ENCODE measurements at regions not wholly inside any gene's neighbourhood (a gene's known extent, or its start where the extent isn't known, plus 50 kb on each side); places are given as distances from the start of the nearest gene placed in this dataset.
"Not testable (repeated sequence)": the region's sequence is repeated elsewhere in the genome, so short reads cannot be mapped to it uniquely, and the experiment has no call there.

DNA sequence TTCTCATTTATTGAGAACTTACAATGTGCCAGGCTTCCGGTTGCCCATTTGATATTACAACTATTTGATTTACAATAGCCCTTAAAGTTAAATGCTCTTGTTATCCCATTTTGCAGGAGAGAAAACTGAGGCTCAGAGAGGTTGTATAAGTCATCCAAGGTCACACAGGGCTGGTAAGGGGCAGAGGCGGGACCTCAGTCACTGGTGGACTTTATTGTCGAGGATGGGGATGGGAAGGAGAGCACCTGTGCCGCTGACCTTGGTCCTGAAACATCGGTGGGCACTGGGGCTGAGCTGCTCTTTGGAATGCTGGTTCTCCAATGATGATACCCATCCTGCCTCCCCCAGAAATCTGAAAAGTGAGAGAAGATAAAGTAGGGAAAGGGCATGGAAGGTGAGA, 265.4 kb downstream of the MIAT start:
- DNase-seq (ENCODE audit: low spot score), result no peak

GRCh38 chr22:26923531-26923930, 266.1 kb downstream of the MIAT start:
- no peak for DNase-seq (ENCODE audit: low spot score)

DNA sequence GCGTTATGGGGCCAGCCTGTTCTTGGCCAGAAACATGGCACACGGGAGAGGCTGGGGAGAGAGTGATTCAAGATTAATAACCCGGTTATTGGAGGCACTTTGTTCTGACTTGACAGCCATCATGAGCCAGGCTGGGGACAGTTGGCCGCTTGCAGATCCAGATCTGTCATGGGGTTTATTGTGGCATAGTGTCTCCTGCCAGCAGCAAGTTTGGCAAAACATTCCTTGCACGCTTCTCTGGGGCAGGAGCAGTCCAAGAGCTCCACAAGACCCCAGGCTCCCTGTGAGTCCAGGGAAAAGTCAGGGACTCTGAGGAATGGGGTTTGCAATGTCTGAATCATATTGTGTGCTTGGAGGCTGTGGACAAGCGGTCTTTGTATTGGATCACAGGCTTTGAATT, 270.4 kb downstream of the MIAT start:
- DNase-seq (ENCODE audit: low spot score), result no peak

DNA sequence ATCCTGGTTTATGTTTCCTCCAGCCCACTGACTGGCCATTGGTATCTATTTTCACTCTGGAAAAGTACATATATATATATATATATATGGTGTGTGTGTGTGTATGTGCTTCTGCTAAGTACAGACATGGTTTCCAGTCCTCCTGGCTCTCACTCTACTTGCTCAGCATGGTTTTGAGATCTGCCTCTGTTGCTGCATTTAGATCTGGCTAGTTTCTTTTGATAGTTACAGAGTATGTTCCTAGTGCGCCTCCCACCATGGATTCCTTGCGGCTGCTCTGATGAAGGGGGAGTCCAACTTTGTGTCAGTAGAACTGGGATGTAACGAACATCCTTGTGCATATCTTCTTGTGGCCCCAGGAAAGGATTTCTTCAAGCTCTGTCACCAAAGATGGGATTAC, 274.1 kb downstream of the MIAT start:
- no peak for DNase-seq (ENCODE audit: low spot score)

GRCh38 chr22:26933105-26933590, 275.8 kb downstream of the MIAT start:
- no peak for DNase-seq (ENCODE audit: low spot score)

- no peak for DNase-seq (ENCODE audit: low spot score)
Measured at GRCh38 chr22:26937213-26937612, 279.8 kb downstream of the MIAT start.

DNA sequence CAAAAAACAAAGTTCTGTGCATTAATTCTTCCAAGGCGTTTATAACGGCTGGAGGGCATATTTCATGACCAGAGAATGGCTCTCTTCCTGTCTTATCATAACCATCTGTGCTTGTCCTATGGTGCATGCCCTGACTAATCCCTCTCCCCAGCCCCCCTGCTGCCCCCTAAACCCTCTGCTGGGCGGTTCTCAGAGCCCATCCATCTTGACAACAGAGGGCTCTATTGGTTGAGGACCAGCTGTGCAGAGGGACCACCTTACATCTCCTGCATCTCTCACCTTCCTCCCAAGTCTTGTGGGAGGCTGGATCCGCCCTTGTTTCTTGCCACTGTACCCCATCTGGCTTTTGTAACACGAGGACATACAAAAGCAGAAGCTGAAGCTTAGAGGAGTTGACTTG, 282.1 kb downstream of the MIAT start:
- DNase-seq (ENCODE audit: low spot score), result no peak

DNA sequence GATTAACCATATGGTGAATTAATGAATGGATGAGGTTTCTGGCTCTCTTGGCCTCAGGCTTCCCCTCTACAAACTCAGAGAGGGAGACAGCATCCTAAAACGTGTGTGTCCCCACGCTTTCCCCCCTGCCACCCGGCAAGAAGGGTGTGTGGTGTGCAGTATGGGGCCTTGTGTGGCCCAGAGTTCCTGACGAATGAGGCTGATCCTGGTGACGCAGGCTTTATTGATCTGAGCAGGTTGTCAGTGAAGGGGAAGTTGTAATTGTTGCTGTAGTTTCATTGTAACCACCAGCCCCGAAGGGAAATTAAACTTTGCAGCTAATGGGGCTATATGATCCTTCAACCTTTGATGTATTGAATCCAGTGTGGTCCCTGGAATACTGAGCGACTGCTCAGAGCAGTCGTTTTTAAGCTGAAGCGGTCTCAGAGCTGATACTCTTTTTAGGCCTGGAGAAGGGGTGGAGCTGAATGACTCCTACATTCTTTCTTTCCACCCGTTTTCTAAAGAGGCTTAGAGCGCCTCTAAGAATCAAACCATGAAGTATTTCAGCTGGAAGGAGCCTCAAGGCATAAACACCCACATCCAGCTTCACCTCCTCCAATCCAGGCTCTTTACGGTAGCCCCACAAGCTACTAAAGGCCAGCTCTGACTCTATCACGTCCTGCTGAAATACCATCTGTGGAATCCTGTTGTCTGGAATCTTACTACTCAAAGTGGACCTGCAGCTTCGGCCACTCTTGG, 284.7 kb downstream of the MIAT start:
- no peak for DNase-seq (ENCODE audit: low spot score)

DNA sequence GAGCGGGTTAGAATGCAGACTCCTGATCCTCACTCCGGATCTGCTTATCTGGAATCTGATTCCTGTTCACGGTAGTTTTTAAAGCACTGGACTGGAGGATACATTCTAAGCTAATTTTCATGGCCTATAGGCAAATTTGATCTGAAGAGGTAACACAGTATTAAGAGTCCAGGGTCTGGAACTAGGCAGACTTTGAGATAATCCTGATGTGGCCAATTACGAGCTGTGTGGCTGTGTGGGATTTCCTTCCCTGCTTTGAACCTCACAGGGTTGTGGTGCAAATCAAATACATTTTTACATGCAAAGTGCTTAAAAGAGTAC, 285.2 kb downstream of the MIAT start:
- DNase-seq (ENCODE audit: low spot score), result no peak

- DNase-seq (ENCODE audit: low spot score), result no peak
Measured at GRCh38 chr22:26945565-26945964, 288.2 kb downstream of the MIAT start.

- no peak for DNase-seq (ENCODE audit: low spot score)
Measured at GRCh38 chr22:26949193-26949592, 291.8 kb downstream of the MIAT start.

GRCh38 chr22:26951139-26951538, 293.8 kb downstream of the MIAT start:
- not testable (repeated sequence) for DNase-seq (ENCODE audit: low spot score)

GRCh38 chr22:26952004-26952403, 294.6 kb downstream of the MIAT start:
- DNase-seq (ENCODE audit: low spot score), result no peak

- no peak for DNase-seq (ENCODE audit: low spot score)
Measured at GRCh38 chr22:26952451-26953011, 295.1 kb downstream of the MIAT start.

DNA sequence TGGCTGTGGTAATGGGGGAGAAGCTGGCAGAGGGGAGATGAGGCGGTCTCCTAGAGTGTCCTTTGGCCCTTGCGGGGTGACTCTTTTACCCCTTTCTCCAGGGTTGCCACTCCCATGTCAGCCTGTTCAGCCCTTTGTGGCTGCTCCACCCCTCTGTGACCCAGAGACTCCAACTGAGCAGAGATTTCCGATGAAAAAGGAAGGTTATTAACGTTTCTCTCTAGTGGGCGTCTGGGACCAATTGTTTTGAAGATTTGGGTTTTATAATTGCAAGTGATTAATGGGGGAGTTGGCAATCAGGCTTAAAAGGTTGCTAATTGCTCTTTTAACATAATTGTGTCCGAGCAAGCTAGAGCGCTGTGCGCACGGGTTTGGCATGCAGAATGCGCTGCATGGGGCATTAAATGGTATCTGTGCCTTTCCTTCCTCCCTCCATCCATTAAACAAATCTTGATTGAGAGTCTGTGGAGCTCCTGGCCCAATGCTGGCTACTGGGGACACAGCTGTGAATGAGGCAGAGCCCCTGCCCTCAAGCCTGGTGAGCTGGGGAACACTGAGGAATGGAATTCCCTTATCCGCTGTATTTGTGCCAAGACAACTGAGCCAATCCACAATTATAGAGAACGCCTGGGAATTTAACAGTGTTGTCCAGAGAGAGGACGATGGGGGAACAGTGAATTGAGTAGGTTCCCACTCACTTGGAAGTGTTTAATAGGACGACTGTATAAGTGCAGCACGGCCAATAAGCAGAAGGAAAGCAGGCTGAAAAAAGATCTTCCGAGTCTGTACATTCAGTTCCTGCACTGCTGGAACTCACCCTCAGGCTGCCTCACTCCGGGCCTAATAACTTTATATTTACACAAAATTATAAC, 295.9 kb downstream of the MIAT start:
- no peak for DNase-seq (ENCODE audit: low spot score)

DNA sequence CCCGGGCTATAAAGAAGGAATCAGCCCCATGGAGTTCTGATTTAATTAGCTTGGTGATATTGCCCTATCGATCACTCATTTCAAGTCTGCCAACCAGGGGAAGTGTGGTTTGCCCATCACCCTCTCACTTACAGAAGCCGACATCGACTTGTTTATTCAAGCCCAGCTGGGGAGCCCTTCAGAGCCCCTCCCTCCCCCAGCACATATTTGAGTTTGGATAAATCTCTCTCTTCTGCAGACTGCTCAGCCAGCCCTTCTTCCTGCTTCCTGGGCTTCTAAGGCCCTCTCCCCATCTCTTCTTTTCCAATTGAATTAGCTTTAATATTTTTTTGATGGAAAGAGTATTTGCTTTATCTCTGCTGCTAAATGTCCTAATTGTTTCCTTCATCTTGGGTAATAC, 299.0 kb downstream of the MIAT start:
- no peak for DNase-seq (ENCODE audit: low spot score)

DNA sequence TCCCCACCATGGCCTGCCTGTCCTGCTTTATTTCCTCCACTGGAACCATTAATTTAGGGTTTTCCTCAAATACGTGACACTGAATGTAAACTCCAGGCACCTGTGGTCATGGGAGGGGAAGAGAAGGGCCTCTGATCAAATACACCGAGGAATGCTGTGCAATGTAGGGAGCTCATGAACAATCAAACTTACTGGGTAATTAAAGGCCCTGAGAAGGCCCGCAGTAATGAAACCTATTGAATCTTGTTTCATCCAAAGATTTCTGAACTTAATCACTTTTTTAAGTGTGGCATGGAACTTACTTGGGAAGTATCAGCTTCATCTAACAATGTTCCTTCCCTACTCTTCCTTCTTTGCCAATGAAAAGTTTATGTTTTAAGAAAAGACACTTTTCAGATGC, 299.8 kb downstream of the MIAT start:
- no peak for DNase-seq (ENCODE audit: low spot score)

DNA sequence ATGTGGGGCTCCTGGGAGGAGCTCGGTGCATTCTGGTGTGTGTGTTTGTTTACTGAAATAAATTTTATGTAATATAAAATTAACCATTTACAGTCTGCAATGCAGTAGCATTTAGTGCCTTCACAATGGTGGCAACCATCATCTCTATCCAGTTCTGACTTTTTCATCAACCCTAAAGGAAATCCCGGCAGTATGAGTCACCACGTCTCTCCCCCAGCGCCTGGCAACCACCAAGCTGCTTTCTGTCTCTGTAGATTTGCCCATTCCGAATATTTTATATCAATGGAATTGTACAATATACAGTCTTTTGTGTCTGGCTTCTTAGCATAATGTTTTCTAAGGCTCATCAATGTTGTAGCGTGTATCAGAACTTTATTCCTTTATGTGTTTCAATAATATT, 300.5 kb downstream of the MIAT start:
- no peak for DNase-seq (ENCODE audit: low spot score)

DNA sequence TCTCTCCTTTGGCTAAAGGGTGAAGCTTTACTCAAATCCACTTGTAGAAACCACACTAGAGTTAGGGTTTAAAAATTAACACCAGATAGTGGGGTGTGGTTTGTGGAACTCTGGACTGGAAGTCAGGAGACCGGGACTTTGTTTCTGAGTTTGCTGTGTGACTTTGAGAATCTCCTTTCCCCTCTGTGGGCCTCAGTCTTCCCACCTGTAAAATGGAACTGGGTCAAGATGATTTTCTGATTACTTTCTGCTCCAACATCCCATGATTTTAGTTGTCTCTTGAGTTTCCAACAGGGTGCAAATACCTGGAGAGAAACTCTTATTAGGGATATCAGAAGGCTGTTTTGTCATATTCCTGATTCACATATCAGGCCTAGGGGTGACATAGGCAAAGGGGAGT, 301.0 kb downstream of the MIAT start:
- no peak for DNase-seq (ENCODE audit: low spot score)

DNA sequence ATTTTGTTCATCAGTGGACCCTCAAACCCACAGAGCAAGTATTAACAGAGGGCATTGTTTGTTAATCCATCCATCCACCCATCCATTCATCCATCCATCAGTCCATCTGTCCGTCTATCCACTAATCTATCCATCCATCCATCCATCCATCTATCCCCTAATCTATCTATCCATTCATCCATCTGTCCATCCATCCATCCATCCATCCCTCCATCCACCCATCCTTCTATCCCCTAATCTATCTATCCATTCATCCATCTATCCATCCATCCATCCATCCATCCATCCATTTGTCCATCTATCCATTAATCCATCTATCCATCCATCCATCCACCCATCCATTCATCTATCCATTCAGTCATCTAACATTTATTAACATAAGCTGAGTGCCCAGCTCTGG, 307.3 kb downstream of the MIAT start:
- no peak for DNase-seq (ENCODE audit: low spot score)

DNA sequence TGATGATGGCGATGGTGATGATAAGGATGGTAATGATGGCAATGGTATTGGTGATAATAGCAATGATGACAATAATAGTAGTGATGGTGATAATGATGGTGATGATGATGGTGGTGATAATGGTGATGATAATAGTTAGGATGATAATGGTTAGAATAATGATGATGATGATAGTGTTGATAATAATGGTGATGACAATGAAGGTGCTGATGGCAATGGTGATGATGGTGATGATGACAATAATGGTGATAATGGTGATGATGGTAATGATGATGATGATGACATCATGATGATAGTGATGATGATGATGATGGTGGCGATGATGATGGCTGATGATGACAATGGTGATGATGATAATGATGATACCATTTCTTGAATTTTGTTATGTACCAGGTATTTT, 309.9 kb downstream of the MIAT start:
- no peak for DNase-seq (ENCODE audit: low spot score)

DNA sequence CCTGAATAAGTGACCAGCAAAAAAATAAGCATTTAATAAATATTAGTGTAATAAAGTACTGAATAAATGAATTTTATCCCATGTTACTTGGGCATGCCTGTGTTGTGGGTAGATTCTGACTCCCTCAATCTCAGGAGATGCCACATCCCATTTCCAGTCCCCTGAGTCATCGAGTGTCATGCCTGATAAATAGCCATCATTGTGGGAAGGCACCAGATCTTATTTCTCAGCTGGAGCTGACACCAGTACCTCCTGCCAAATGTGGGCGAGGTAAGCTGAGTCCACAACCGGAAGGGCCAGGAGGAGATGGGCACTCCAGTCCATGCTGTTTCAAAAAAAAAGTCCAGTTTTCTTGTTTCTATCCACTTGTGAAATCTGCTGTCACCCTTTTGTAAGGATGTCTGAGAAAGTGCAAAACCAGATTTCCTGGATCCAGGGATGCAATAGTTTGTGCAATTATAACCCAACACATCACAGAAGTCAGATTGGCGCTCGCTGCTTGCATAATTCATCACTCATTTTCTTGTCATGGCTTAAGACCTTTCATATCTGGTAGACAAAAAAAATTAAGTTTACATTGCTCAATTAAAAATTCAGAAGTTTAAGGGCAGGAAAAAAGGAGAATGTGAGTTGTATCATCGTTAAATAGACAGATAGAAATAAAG, 311.6 kb downstream of the MIAT start:
- no peak for DNase-seq (ENCODE audit: low spot score)

Measured in hematopoietic multipotent progenitor cell treated with erythropoietin and hydrocortisone succinate and interleukin-3 and kit ligand, for 15 days (in vitro differentiated cells).